IMR-90 (cell line): ENCODE measurements at regions not wholly inside any gene's neighbourhood (a gene's known extent, or its start where the extent isn't known, plus 50 kb on each side); places are given as distances from the start of the nearest gene placed in this dataset.

Source experiments
- ATAC-seq: fragments of 200-7000 bp; cut with Tn5 transposase; 2 replicates; pipeline ENCODE4 v1.9.1; 2020; ENCODE audit warnings: low read depth, mild to moderate bottlenecking, moderate library complexity
- BruUV-seq: library from RNA; stranded (reverse); fragments of 400-500 nt; replicated peaks from 2 replicates; lab custom pipeline; 2021; lab: Mats Ljungman, UMichigan
- CTCF ChIA-PET: fragments of 300-600 bp; formaldehyde crosslinking; extraction: SDS; loops from one replicate; lab custom pipeline; 2021; ENCODE audit warnings: antibody characterized with exemption; lab: Yijun Ruan, JAX
- POLR2A ChIA-PET: fragments of 300-600 bp; sonication (Branson Sonifier 250); formaldehyde crosslinking; loops from one replicate; lab custom pipeline; 2022; ENCODE audit warnings: antibody characterized with exemption; ENCODE audit not compliant: unreplicated experiment; lab: Charles Lee
- DNase-seq: peaks from one replicate; pipeline ENCODE4 v3.0.0; 2013
- H2AFZ ChIP-seq: replicated peaks from 2 replicates; pipeline ENCODE3; 2013; ENCODE audit warnings: low read length, mild to moderate bottlenecking; ENCODE audit not compliant: poor library complexity
- H2AK5ac ChIP-seq: 2 replicates; pipeline ENCODE4 v1.6.1; 2013; ENCODE audit warnings: low read depth, low read length, inconsistent platforms
- H2AK9ac ChIP-seq: replicated peaks from 2 replicates; pipeline ENCODE3; 2013; ENCODE audit warnings: mild to moderate bottlenecking, low read depth, low read length, moderate library complexity; ENCODE audit not compliant: poor library complexity
- H2BK120ac ChIP-seq: 2 replicates; pipeline ENCODE4 v1.6.1; 2013; ENCODE audit warnings: low read depth, low read length, inconsistent platforms
- H2BK15ac ChIP-seq: 3 replicates; pipeline ENCODE4 v1.6.1; 2013; ENCODE audit warnings: low read depth, low read length, inconsistent platforms
- H2BK20ac ChIP-seq: 2 replicates; pipeline ENCODE4 v1.6.1; 2013; ENCODE audit warnings: low read depth, mild to moderate bottlenecking, inconsistent platforms, low read length, moderate library complexity
- H2BK5ac ChIP-seq: 2 replicates; pipeline ENCODE4 v1.6.1; 2013; ENCODE audit warnings: mild to moderate bottlenecking, low read depth, low read length, inconsistent platforms; ENCODE audit not compliant: poor library complexity, severe bottlenecking
- H3K14ac ChIP-seq: replicated peaks from 2 replicates; pipeline ENCODE4 v1.6.1; 2013; ENCODE audit warnings: low read depth, low read length, inconsistent platforms
- H3K18ac ChIP-seq: 2 replicates; pipeline ENCODE4 v1.6.1; 2013; ENCODE audit warnings: low read depth, low read length, control low read depth
- H3K23ac ChIP-seq: 2 replicates; pipeline ENCODE4 v1.6.1; 2013; ENCODE audit warnings: low read depth, low read length, inconsistent platforms
- H3K27ac ChIP-seq: 2 replicates; pipeline ENCODE4 v1.5.1; 2013; ENCODE audit warnings: mild to moderate bottlenecking, control low read depth, low read length; ENCODE audit not compliant: insufficient read depth
- H3K27me3 ChIP-seq: 2 replicates; pipeline ENCODE4 v1.6.1; 2013; ENCODE audit warnings: low read length; ENCODE audit not compliant: control insufficient read depth, insufficient read depth
- H3K36me3 ChIP-seq: 2 replicates; pipeline ENCODE4 v1.6.1; 2013; ENCODE audit warnings: low read length, mixed read lengths; ENCODE audit not compliant: control insufficient read depth, insufficient read depth
- H3K4ac ChIP-seq: 2 replicates; pipeline ENCODE4 v1.6.1; 2013; ENCODE audit warnings: low read depth, low read length, inconsistent platforms
- H3K4me1 ChIP-seq: 2 replicates; pipeline ENCODE4 v1.6.1; 2013; ENCODE audit warnings: low read length, mixed read lengths; ENCODE audit not compliant: control insufficient read depth, insufficient read depth
- H3K4me2 ChIP-seq: 2 replicates; pipeline ENCODE4 v1.6.1; 2013; ENCODE audit warnings: low read depth, mild to moderate bottlenecking, control low read depth, low read length, moderate library complexity
- H3K4me3 ChIP-seq: 2 replicates; pipeline ENCODE4 v1.5.1; 2013; ENCODE audit warnings: low read depth, mild to moderate bottlenecking, control low read depth, low read length, moderate library complexity; ENCODE audit not compliant: insufficient read depth
- H3K56ac ChIP-seq: 2 replicates; pipeline ENCODE4 v1.6.1; 2013; ENCODE audit warnings: low read length, inconsistent platforms; ENCODE audit not compliant: insufficient read depth; ENCODE audit errors: extremely low read depth
- H3K79me1 ChIP-seq, 2 experiments: 2 replicates each; pipeline ENCODE4 v1.6.1; 2013; ENCODE audit warnings: low read length in 2 of 2, inconsistent platforms in 1 of 2, low read depth in 1 of 2
- H3K9ac ChIP-seq: 2 replicates; pipeline ENCODE4 v1.6.1; 2013; ENCODE audit warnings: low read depth, low read length, control low read depth
- H3K9me1 ChIP-seq: 2 replicates; pipeline ENCODE4 v1.6.1; 2013; ENCODE audit warnings: low read length, inconsistent platforms; ENCODE audit not compliant: insufficient read depth
- H3K9me3 ChIP-seq: 2 replicates; pipeline ENCODE4 v1.6.1; 2013; ENCODE audit warnings: low read length; ENCODE audit not compliant: control insufficient read depth, insufficient read depth
- H4K20me1 ChIP-seq: 2 replicates; pipeline ENCODE4 v1.6.1; 2013; ENCODE audit warnings: low read length, inconsistent platforms; ENCODE audit not compliant: insufficient read depth
- H4K5ac ChIP-seq: 2 replicates; pipeline ENCODE4 v1.6.1; 2013; ENCODE audit warnings: mild to moderate bottlenecking, low read depth, low read length, control low read depth
- H4K8ac ChIP-seq, 2 experiments: 2 replicates each; pipeline ENCODE4 v1.6.1; 2013; ENCODE audit warnings: low read depth in 2 of 2, low read length in 2 of 2, control low read depth in 1 of 2, inconsistent platforms in 1 of 2
- H4K91ac ChIP-seq: 2 replicates; pipeline ENCODE4 v1.6.1; 2013; ENCODE audit warnings: low read depth, low read length, inconsistent platforms; ENCODE audit not compliant: insufficient read depth
- BHLHE40 ChIP-seq: fragments of 150-350 bp; IDR thresholded peaks from 2 replicates; pipeline ENCODE4 v1.6.1; 2016; ENCODE audit warnings: mild to moderate bottlenecking, low read depth, low read length
- CEBPB ChIP-seq: IDR thresholded peaks from 2 replicates; pipeline ENCODE4 v1.6.1; 2012; ENCODE audit warnings: low read depth, low read length, improper control_type of control experiment
- CHD1 ChIP-seq: IDR thresholded peaks from 2 replicates; pipeline ENCODE4 v1.6.1; 2012; ENCODE audit warnings: low read depth, low read length, improper control_type of control experiment
- CTCF ChIP-seq: conservative IDR thresholded peaks from 2 replicates; pipeline ENCODE4 v1.5.1; 2012; ENCODE audit warnings: mild to moderate bottlenecking, low read depth, low read length, improper control_type of control experiment
- ELK1 ChIP-seq: fragments of 150-350 bp; IDR thresholded peaks from 2 replicates; pipeline ENCODE4 v1.6.1; 2016; ENCODE audit warnings: low read depth, mild to moderate bottlenecking, low read length, moderate library complexity, borderline replicate concordance
- FOS ChIP-seq: fragments of 150-350 bp; IDR thresholded peaks from 2 replicates; pipeline ENCODE4 v1.6.1; 2016; ENCODE audit warnings: low read depth, low read length
- MAFK ChIP-seq: IDR thresholded peaks from 2 replicates; pipeline ENCODE4 v1.6.1; 2012; ENCODE audit warnings: low read depth, low read length, improper control_type of control experiment
- MAZ ChIP-seq: IDR thresholded peaks from 2 replicates; pipeline ENCODE4 v1.6.1; 2012; ENCODE audit warnings: low read depth, mild to moderate bottlenecking, low read length, improper control_type of control experiment, moderate library complexity, borderline replicate concordance
- MXI1 ChIP-seq: IDR thresholded peaks from 2 replicates; pipeline ENCODE4 v1.6.1; 2012; ENCODE audit warnings: low read depth, mild to moderate bottlenecking, low read length, moderate library complexity, borderline replicate concordance
- NFE2L2 ChIP-seq: fragments of 150-350 bp; IDR thresholded peaks from 2 replicates; pipeline ENCODE4 v1.6.1; 2016; ENCODE audit warnings: low read depth, mild to moderate bottlenecking, low read length
- POLR2A ChIP-seq: IDR thresholded peaks from 2 replicates; pipeline ENCODE4 v1.6.1; 2012; ENCODE audit warnings: mild to moderate bottlenecking, low read depth, low read length
- RAD21 ChIP-seq: IDR thresholded peaks from 2 replicates; pipeline ENCODE4 v1.6.1; 2012; ENCODE audit warnings: low read length, improper control_type of control experiment
- RCOR1 ChIP-seq: IDR thresholded peaks from 2 replicates; pipeline ENCODE4 v1.6.1; 2012; ENCODE audit warnings: mild to moderate bottlenecking, low read length, improper control_type of control experiment; ENCODE audit not compliant: insufficient replicate concordance
- RFX5 ChIP-seq: IDR thresholded peaks from 2 replicates; pipeline ENCODE4 v1.8.0; 2012; ENCODE audit warnings: low read depth, mild to moderate bottlenecking, low read length, moderate library complexity
- SMC3 ChIP-seq: fragments of 150-350 bp; IDR thresholded peaks from 2 replicates; pipeline ENCODE4 v1.6.1; 2016; ENCODE audit warnings: low read depth, mild to moderate bottlenecking, antibody characterized with exemption, low read length, moderate library complexity
- USF2 ChIP-seq: fragments of 150-350 bp; IDR thresholded peaks from 2 replicates; pipeline ENCODE4 v1.6.1; 2017; ENCODE audit warnings: mild to moderate bottlenecking, antibody characterized with exemption, low read length, low read depth
- WGBS, 2 experiments: methylation state at CpG; one replicate each; pipeline versions ENCODE4 v1.1.5 to v1.1.7; 2013; ENCODE audit warnings: missing lambda C conversion rate in 2 of 2; ENCODE audit not compliant: insufficient read length in 1 of 2; ENCODE audit errors: extremely low coverage in 2 of 2; 5-methylcytosine and 5-hydroxymethylcytosine counted together
- dilution Hi-C: fragments of 300-500 bp; cut with HindIII; formaldehyde crosslinking; loops from one replicate; pipeline ENCODE4 v1.14.3; 2018; ENCODE audit warnings: low sequenced_read_pairs; ENCODE audit not compliant: unreplicated experiment
- in situ Hi-C: fragments of 300-500 bp; cut with MboI; formaldehyde crosslinking; loops from 3 replicates; pipeline ENCODE4 v1.14.3; 2019; ENCODE audit warnings: low sequenced_read_pairs, inconsistent platforms, mixed read lengths
- intact Hi-C: fragments of 100-400 bp; cut with micrococcal nuclease; formaldehyde crosslinking; loops from 2 replicates; pipeline ENCODE4 v1.10.0; 2022

GRCh38 chr20:48180024-48180423, 394.7 kb upstream of the SULF2 start:
- no peak for ATAC-seq
- Histone ChIP-seq H3K14ac (no peak overlapping the region), H3K4me3 (no peak overlapping the region), H3K27me3 (peaks cover 2% of the 10 kb centered on the region; the same call in 1 of the 2 replicates), H3K4ac (no peak overlapping the region), H3K9me1 (no peaks in the 10 kb centered on the region), H3K23ac (no peak overlapping the region), H2BK15ac (no peak overlapping the region), H3K4me2 (no peak overlapping the region), H3K36me3 (no peaks in the 10 kb centered on the region), H2AK5ac (no peak overlapping the region), H2BK5ac (no peak overlapping the region), H2BK120ac (no peak overlapping the region), H3K9me3 (no peaks in the 10 kb centered on the region), H3K27ac (no peak overlapping the region), H3K79me1 (no peaks in the 10 kb centered on the region), H4K20me1 (no peaks in the 10 kb centered on the region), H3K18ac (no peak overlapping the region), H4K91ac (no peak overlapping the region), H3K4me1 (no peaks in the 10 kb centered on the region), H3K9ac (no peak overlapping the region), H4K5ac (no peak overlapping the region), H4K8ac (no peak overlapping the region), H3K56ac (no peak overlapping the region), H2AFZ (no peak overlapping the region), H2AK9ac (no peak overlapping the region), H2BK20ac (no peak overlapping the region)
- ChIA-PET POLR2A (no interaction called here), CTCF (no interaction called here)
- dilution Hi-C loops, result no loop called here
- no CpG with 5 or more reads among the region's 3 CpGs for WGBS, 2 experiments
- intact Hi-C loops, result no loop called here
- DNase-seq, result no peak
- no TSS peak for BruUV-seq
- TF ChIP-seq RCOR1 (no peak), ELK1 (no peak), RFX5 (no peak), BHLHE40 (no peak), SMC3 (no peak), CHD1 (no peak), FOS (no peak), RAD21 (no peak), MAFK (no peak), MAZ (no peak), CTCF (no peak), MXI1 (no peak), USF2 (no peak), POLR2A (no peak), NFE2L2 (no peak), CEBPB (no peak)
- in situ Hi-C loops, result no loop called here
